Muscle of back (tissue), 3 donors: ENCODE measurements at regions not wholly inside any gene's neighbourhood (a gene's known extent, or its start where the extent isn't known, plus 50 kb on each side); places are given as distances from the start of the nearest gene placed in this dataset.

ENCODE experiments used
- DNase-seq, 3 donors: peaks; one replicate each; pipeline versions ENCODE4 v3.0.0 to v3.0.0-alpha.2; 2013

GRCh38 chr2:122219504-122219903, 464.1 kb downstream of the TSN start:
- DNase-seq: no peak

- no peak for DNase-seq
Observed at GRCh38 chr2:122221665-122222064, 466.2 kb downstream of the TSN start.

GRCh38 chr2:122231296-122231695, 475.8 kb downstream of the TSN start:
- DNase-seq: no peak

GRCh38 chr2:122233372-122233771, 477.9 kb downstream of the TSN start:
- no peak for DNase-seq

- DNase-seq: no peak
Observed at GRCh38 chr2:122236152-122236874, 480.9 kb downstream of the TSN start.

GRCh38 chr2:122236925-122237324, 481.5 kb downstream of the TSN start:
- DNase-seq: no peak

GRCh38 chr2:122237450-122237849, 482.0 kb downstream of the TSN start:
- DNase-seq: no peak

GRCh38 chr2:122238006-122238559, 482.6 kb downstream of the TSN start:
- no peak for DNase-seq

GRCh38 chr2:122239440-122239839, 484.0 kb downstream of the TSN start:
- no peak for DNase-seq

- DNase-seq: no peak
Observed at GRCh38 chr2:122244598-122245229, 489.3 kb downstream of the TSN start.

- DNase-seq: no peak
Observed at GRCh38 chr2:122249673-122250072, 494.2 kb downstream of the TSN start.

- peak in 1 of 3 donors; percentile 22 for DNase-seq
Observed at GRCh38 chr2:122251158-122251557, 495.7 kb downstream of the TSN start.

GRCh38 chr2:122251566-122251965, 496.1 kb downstream of the TSN start:
- DNase-seq: no peak

GRCh38 chr2:122255924-122256323, 500.5 kb downstream of the TSN start:
- no peak for DNase-seq

- peak; percentile 38 to 86 (median 61) for DNase-seq
Observed at GRCh38 chr2:122261911-122262310, 506.5 kb downstream of the TSN start.

GRCh38 chr2:122263746-122264145, 508.3 kb downstream of the TSN start:
- no peak for DNase-seq

GRCh38 chr2:122266636-122267035, 511.2 kb downstream of the TSN start:
- peak; percentile 22 to 79 (median 50) for DNase-seq

- no peak for DNase-seq
Observed at GRCh38 chr2:122267947-122268346, 512.5 kb downstream of the TSN start.

- DNase-seq: no peak
Observed at GRCh38 chr2:122273785-122274419, 518.5 kb downstream of the TSN start.

GRCh38 chr2:122277956-122278355, 522.5 kb downstream of the TSN start:
- DNase-seq: no peak

- DNase-seq: no peak
Observed at GRCh38 chr2:122300758-122301157, 545.3 kb downstream of the TSN start.

- no peak for DNase-seq
Observed at GRCh38 chr2:122307763-122308162, 552.3 kb downstream of the TSN start.

GRCh38 chr2:122315306-122315705, 559.9 kb downstream of the TSN start:
- peak; percentile 9 to 73 (median 36) for DNase-seq
